K562 (cell line): ENCODE measurements at regions not wholly inside any gene's neighbourhood (a gene's known extent, or its start where the extent isn't known, plus 50 kb on each side); places are given as distances from the start of the nearest gene placed in this dataset.

ENCODE experiments used
- ATAC-seq: fragments of 200-7000 bp; cut with Tn5 transposase; 3 replicates; pipeline ENCODE4 v1.9.1; 2020; ENCODE audit warnings: moderate library complexity
- BruUV-seq: library from RNA; stranded (reverse); fragments of 400-500 nt; replicated peaks from 2 replicates; lab custom pipeline; 2021; lab: Mats Ljungman, UMichigan
- CTCF ChIA-PET: fragments of 300-600 bp; formaldehyde crosslinking; extraction: SDS; loops from one replicate; lab custom pipeline; 2021; ENCODE audit warnings: low intra/inter-chr PET ratio; lab: Yijun Ruan, JAX
- POLR2A ChIA-PET: fragments of 300-600, 350-650 bp; sonication (Branson Sonifier 250); formaldehyde crosslinking; extraction: SDS; loops from one replicate; lab custom pipeline; 2021; ENCODE audit warnings: antibody characterized with exemption, inconsistent platforms; lab: Yijun Ruan, JAX
- DNase-seq, 4 experiments: peaks; one replicate each; pipeline versions ENCODE4 v3.0.0 to v3.0.0-alpha.2; 2011 to 2018; ENCODE audit warnings: low spot score in 3 of 4, mixed read lengths in 3 of 4; ENCODE audit errors: extremely low read depth in 1 of 4
- FAIRE-seq: peaks from 2 replicates; lab custom pipeline; 2011; peaks lifted over from hg19 to GRCh38; lab: Jason Lieb, UNC
- H2AFZ ChIP-seq: 2 replicates; pipeline ENCODE4 v1.6.0; 2011; ENCODE audit warnings: low read depth, low read length, control low read depth, inconsistent platforms
- H3K27ac ChIP-seq: fragments of 200-600 bp; 3 replicates; pipeline ENCODE4 v1.8.0; 2011; ENCODE audit warnings: low read depth, mild to moderate bottlenecking, control low read depth, inconsistent platforms, low read length, moderate library complexity, mixed read lengths; ENCODE audit errors: extremely low read depth
- H3K27me3 ChIP-seq, 2 experiments: fragments of 300-600 bp in 1 of 2; 2 replicates in 1 of 2; 3 replicates in 1 of 2; pipeline versions ENCODE4 v1.6.0 to v1.8.0; 2011; ENCODE audit warnings: inconsistent platforms in 2 of 2, low read length in 2 of 2, mild to moderate bottlenecking in 1 of 2, mixed read lengths in 1 of 2, moderate library complexity in 1 of 2; ENCODE audit not compliant: control insufficient read depth in 2 of 2, insufficient read depth in 2 of 2
- H3K36me3 ChIP-seq: fragments of 300-600 bp; 3 replicates; pipeline ENCODE4 v1.8.0; 2011; ENCODE audit warnings: mild to moderate bottlenecking, low read length, inconsistent platforms; ENCODE audit not compliant: control insufficient read depth, insufficient read depth
- H3K4me1 ChIP-seq, 2 experiments: fragments of 200-600 bp in 1 of 2; replicated peaks in 1 of 2; 2 replicates in 1 of 2; 3 replicates in 1 of 2; pipeline versions ENCODE4 v1.5.1 to v1.8.0; 2011; ENCODE audit warnings: inconsistent platforms in 2 of 2, low read length in 2 of 2, mild to moderate bottlenecking in 1 of 2, mixed read lengths in 1 of 2, moderate library complexity in 1 of 2; ENCODE audit not compliant: control insufficient read depth in 2 of 2, insufficient read depth in 2 of 2
- H3K4me2 ChIP-seq: 2 replicates; pipeline ENCODE4 v1.6.1; 2011; ENCODE audit warnings: low read length, control low read depth, inconsistent platforms, mixed read lengths; ENCODE audit not compliant: insufficient read depth
- H3K4me3 ChIP-seq: fragments of 200-600 bp; sonication (generic), shearing (Covaris generic); 2 replicates; pipeline ENCODE4 v1.5.1; 2016; ENCODE audit warnings: control low read depth, inconsistent platforms
- H3K79me2 ChIP-seq: fragments of 200-600 bp; 3 replicates; pipeline ENCODE4 v1.8.0; 2011; ENCODE audit warnings: low read length, inconsistent platforms; ENCODE audit not compliant: control insufficient read depth, insufficient read depth
- H3K9ac ChIP-seq, 2 experiments: 2 replicates each; pipeline versions ENCODE4 v1.6.0 to v1.6.1; 2011; ENCODE audit warnings: low read depth in 2 of 2, low read length in 2 of 2, control low read depth in 1 of 2, inconsistent platforms in 1 of 2, mild to moderate bottlenecking in 1 of 2, mixed read lengths in 1 of 2; ENCODE audit not compliant: insufficient read depth in 1 of 2
- H3K9me1 ChIP-seq: one replicate; pipeline ENCODE4 v1.6.0; 2011; ENCODE audit warnings: inconsistent platforms, mild to moderate bottlenecking, low read length, moderate library complexity; ENCODE audit not compliant: control insufficient read depth, insufficient read depth
- H3K9me3 ChIP-seq: replicated peaks from 2 replicates; pipeline ENCODE4 v1.5.1; 2011; ENCODE audit warnings: low read depth, low read length, inconsistent platforms; ENCODE audit not compliant: control insufficient read depth, insufficient read depth
- H4K20me1 ChIP-seq: replicated peaks from 2 replicates; pipeline ENCODE4 v1.6.1; 2011; ENCODE audit warnings: low read length, inconsistent platforms, mixed read lengths; ENCODE audit not compliant: control insufficient read depth, insufficient read depth
- CGGBP1 ChIP-seq: fragments of 250-450 bp; sonication (Bioruptor Pico); IDR thresholded peaks from 2 replicates; pipeline ENCODE4 v1.9.0; 2021; ENCODE audit warnings: mild to moderate bottlenecking
- CHAMP1 ChIP-seq: fragments of 450-650 bp; IDR thresholded peaks from 2 replicates; pipeline ENCODE4 v1.6.1; 2016; ENCODE audit warnings: mild to moderate bottlenecking
- GTF3C2 ChIP-seq: IDR thresholded peaks from 3 replicates; pipeline ENCODE4 v1.6.1; 2011; ENCODE audit warnings: borderline replicate concordance, mild to moderate bottlenecking, moderate library complexity; ENCODE audit not compliant: insufficient read length; ENCODE audit errors: extremely low read depth
- HDAC3 ChIP-seq: fragments of 450-650 bp; IDR thresholded peaks from 2 replicates; pipeline ENCODE4 v1.6.1; 2018; ENCODE audit warnings: borderline replicate concordance, mild to moderate bottlenecking, moderate library complexity; ENCODE audit not compliant: partially characterized antibody
- HDAC8 ChIP-seq: fragments of 450-650 bp; IDR thresholded peaks from 2 replicates; pipeline ENCODE4 v1.6.1; 2016; ENCODE audit warnings: mild to moderate bottlenecking, missing genetic modification characterization, moderate library complexity, missing compliant biosample characterization
- MEIS2 ChIP-seq: fragments of 450-650 bp; IDR thresholded peaks from 2 replicates; pipeline ENCODE4 v1.6.1; 2014; ENCODE audit warnings: mild to moderate bottlenecking; ENCODE audit not compliant: partially characterized antibody
- NFXL1 ChIP-seq: fragments of 450-650 bp; formaldehyde crosslinking; IDR thresholded peaks from 2 replicates; pipeline ENCODE4 v1.4.0; 2021; ENCODE audit warnings: mild to moderate bottlenecking
- RBM14 ChIP-seq: fragments of 200-400 bp; formaldehyde crosslinking; IDR thresholded peaks from 2 replicates; pipeline ENCODE4 v1.6.1; 2018; ENCODE audit warnings: low read depth, mild to moderate bottlenecking, low read length, moderate library complexity, borderline replicate concordance; ENCODE audit not compliant: insufficient read depth
- SLC30A9 ChIP-seq: fragments of 250-450 bp; sonication (Bioruptor Pico); IDR thresholded peaks from 2 replicates; pipeline ENCODE4 v1.8.0; 2022; ENCODE audit warnings: mild to moderate bottlenecking, moderate library complexity
- SP1 ChIP-seq: sonication (generic); formaldehyde crosslinking; IDR thresholded peaks from 2 replicates; pipeline ENCODE4 v1.8.1; 2022; ENCODE audit warnings: mild to moderate bottlenecking, missing genetic modification reagents
- SUPT5H ChIP-seq: fragments of 450-650 bp; IDR thresholded peaks from 2 replicates; pipeline ENCODE4 v1.6.1; 2016
- ZEB2 ChIP-seq: fragments of 450-650 bp; IDR thresholded peaks from 2 replicates; pipeline ENCODE4 v1.6.1; 2016
- ZNF12 ChIP-seq: sonication (generic); formaldehyde crosslinking; IDR thresholded peaks from 2 replicates; pipeline ENCODE4 v1.4.0; 2020; ENCODE audit warnings: mild to moderate bottlenecking, missing genetic modification reagents
- WGBS: fragments of 100-300 bp; shearing (Covaris generic); methylation state at CpG from one replicate; pipeline ENCODE4 v1.1.6; 2016; ENCODE audit warnings: low coverage, mixed read lengths; ENCODE audit not compliant: insufficient coverage; ENCODE audit errors: missing lambda C conversion rate; 5-methylcytosine and 5-hydroxymethylcytosine counted together
- in situ Hi-C: fragments of 300-500 bp; cut with MboI; formaldehyde crosslinking; loops from 4 replicates; pipeline ENCODE4 v1.15.0; 2018; ENCODE audit warnings: inconsistent platforms, mixed read lengths
- intact Hi-C: fragments of 100-400 bp; cut with micrococcal nuclease; formaldehyde crosslinking; loops from 2 replicates; pipeline ENCODE4 v1.14.2; 2022
- TF ChIP-seq, protein P1 (sequence below): fragments of 200-800 bp; sonication (Bioruptor generic); IDR thresholded peaks from 2 replicates; pipeline ENCODE4 v1.6.1; 2017; ENCODE audit warnings: missing genetic modification characterization, missing compliant biosample characterization
- TF ChIP-seq, protein P2 (sequence below): fragments of 450-650 bp; IDR thresholded peaks from 2 replicates; pipeline ENCODE4 v1.6.1; 2017; ENCODE audit warnings: antibody characterized with exemption

GRCh38 chr10:33813415-33813814, 478.9 kb upstream of the NRP1 start:
- Histone ChIP-seq H3K36me3 (no peaks in the 10 kb centered on the region), H3K4me1 (no peaks in the 10 kb centered on the region), H3K4me3 (no peak overlapping the region), H4K20me1 (no peaks in the 10 kb centered on the region), H3K4me2 (no peak overlapping the region), H2AFZ (no peak overlapping the region), H3K9ac (no peak overlapping the region), H3K79me2 (no peaks in the 10 kb centered on the region), H3K27me3 (no peaks in the 10 kb centered on the region; a peak in 1 of 5 replicates), H3K27ac (no peak overlapping the region), H3K9me1 (no peaks in the 10 kb centered on the region), H3K9me3 (no peaks in the 10 kb centered on the region)
- intact Hi-C loops, result no loop called here
- no TSS peak for BruUV-seq
- TF ChIP-seq SUPT5H (no peak), MEIS2 (no peak), CHAMP1 (no peak), SP1 (CRISPR knock-in tag) (no peak), ZEB2 (no peak), ZNF12 (CRISPR knock-in tag) (no peak), GTF3C2 (no peak), HDAC8 (tag) (no peak), RBM14 (no peak), HDAC3 (no peak), CGGBP1 (CRISPR knock-in tag) (no peak), SLC30A9 (no peak), NFXL1 (no peak)
- TF ChIP-seq, protein P1, sequence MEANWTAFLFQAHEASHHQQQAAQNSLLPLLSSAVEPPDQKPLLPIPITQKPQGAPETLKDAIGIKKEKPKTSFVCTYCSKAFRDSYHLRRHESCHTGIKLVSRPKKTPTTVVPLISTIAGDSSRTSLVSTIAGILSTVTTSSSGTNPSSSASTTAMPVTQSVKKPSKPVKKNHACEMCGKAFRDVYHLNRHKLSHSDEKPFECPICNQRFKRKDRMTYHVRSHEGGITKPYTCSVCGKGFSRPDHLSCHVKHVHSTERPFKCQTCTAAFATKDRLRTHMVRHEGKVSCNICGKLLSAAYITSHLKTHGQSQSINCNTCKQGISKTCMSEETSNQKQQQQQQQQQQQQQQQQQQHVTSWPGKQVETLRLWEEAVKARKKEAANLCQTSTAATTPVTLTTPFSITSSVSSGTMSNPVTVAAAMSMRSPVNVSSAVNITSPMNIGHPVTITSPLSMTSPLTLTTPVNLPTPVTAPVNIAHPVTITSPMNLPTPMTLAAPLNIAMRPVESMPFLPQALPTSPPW, result no peak
- TF ChIP-seq, protein P2, sequence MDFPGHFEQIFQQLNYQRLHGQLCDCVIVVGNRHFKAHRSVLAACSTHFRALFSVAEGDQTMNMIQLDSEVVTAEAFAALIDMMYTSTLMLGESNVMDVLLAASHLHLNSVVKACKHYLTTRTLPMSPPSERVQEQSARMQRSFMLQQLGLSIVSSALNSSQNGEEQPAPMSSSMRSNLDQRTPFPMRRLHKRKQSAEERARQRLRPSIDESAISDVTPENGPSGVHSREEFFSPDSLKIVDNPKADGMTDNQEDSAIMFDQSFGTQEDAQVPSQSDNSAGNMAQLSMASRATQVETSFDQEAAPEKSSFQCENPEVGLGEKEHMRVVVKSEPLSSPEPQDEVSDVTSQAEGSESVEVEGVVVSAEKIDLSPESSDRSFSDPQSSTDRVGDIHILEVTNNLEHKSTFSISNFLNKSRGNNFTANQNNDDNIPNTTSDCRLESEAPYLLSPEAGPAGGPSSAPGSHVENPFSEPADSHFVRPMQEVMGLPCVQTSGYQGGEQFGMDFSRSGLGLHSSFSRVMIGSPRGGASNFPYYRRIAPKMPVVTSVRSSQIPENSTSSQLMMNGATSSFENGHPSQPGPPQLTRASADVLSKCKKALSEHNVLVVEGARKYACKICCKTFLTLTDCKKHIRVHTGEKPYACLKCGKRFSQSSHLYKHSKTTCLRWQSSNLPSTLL, result no peak
- in situ Hi-C loops, result no loop called here
- no peak for ATAC-seq
- WGBS, result 0% methylated on average over 2 of the region's 2 CpGs
- CTCF ChIA-PET, result no interaction called here
- no peak for FAIRE-seq
- POLR2A ChIA-PET, result no interaction called here
- no peak for DNase-seq
